ENCODE measurements at regions not wholly inside any gene's neighbourhood (a gene's known extent, or its start where the extent isn't known, plus 50 kb on each side); places are given as distances from the start of the nearest gene placed in this dataset.
"Not testable (repeated sequence)": the region's sequence is repeated elsewhere in the genome, so short reads cannot be mapped to it uniquely, and the experiment has no call there.

DNA sequence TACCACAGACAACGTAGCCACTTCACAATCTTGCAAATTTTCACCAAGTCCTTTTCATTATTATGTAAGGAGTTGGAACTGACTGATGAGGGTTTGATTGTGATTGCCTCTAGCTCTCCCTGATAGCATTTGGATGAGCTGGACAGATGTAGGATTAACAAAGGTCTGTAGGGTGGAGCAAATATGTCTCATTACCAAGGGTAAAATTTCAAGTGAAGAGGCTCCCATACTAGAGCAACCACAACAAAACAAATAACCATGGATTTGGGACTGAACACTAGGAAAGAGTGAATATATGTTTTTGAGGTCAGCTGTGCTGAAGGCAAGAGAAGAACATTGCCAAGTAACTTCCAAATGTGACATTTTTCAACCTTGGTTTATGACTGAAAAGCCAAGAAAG, 281.7 kb downstream of the NEBL start:
- DNase-seq, result no peak

DNA sequence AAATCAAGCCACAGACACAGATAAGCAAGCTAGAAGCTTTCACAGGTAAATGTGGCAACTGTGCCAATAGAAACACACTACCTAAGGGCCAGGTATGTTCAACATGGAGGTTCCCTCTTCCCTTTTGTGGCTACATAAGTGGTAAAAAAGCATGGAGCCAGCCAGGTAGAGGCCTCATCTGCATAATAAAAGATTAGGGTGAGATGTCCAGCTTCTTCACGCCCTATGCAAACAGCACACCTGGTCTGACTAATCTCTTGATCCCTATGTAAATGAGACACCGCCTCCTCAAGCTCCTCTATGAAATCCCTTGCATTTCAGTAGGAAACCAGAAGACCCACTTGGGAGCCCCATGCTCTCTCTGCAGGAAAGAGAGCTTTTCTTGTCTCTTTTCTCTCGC, 282.2 kb downstream of the NEBL start:
- no peak for DNase-seq

- DNase-seq, result no peak
Measured at GRCh38 chr10:20608503-20608902, 288.6 kb downstream of the NEBL start.

DNA sequence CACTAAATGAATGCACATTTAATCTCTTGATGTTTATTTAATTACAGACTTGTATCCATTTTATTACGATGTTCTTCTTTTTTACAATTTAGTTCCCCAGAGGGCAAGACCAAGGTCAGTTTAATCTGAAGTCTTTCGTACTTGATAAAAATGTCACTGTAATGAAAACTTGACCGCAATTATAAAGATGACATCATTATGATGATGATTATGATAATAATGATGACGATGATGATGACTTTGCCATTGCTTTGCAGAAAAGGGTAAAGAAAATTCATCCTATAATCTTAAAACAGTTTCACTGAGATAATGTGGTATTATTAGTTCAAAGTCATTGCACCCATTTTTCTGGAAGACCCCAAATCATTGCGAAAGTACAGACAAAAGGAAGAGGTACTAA, 290.1 kb downstream of the NEBL start:
- no peak for DNase-seq

DNA sequence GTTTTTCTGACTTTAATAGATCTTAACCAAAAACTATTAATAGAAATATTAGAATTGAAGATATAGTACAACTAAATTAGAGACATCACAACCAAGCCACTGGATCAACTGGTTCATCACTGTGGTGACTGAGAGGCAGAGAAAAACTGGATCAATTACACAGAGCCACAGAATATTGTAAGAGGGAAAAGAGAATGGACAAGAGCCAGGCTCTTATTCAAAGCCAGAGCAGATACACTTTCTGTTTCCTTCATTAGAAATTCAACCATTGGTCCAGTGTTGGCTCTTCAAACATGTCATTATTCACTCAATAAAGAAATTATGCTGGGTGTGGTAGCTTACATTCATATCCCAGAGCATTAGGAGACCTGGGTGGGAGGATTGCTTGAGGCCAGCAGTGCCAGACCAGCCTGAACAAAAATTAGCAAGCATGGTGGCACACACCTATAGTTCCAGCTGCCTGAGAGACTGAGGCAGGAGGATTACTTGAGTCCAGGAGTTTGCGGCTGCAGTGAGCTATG, 295.1 kb downstream of the NEBL start:
- DNase-seq, result no peak

DNA sequence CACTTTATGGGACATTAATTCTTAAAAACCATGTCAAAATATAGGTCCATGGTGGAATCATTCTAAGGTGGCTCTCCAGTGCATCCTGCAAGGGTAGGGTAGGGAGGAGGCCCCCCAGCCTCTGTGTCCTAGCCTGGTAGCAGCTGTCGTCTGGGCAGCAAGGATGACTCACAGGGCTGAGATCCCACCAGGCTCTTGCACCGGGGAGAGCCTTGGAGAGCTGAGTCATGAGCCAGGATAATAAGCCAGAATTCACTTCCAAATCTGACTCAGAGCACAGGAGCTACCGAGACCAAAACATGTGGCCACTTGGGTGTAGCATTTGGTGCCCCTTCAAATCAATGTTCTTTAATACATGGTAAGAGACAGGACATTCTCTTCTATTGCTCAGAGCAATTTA, 298.5 kb downstream of the NEBL start:
- no peak for DNase-seq

GRCh38 chr10:20596911-20597310, 300.2 kb downstream of the NEBL start:
- DNase-seq, result no peak

- no peak for DNase-seq
Measured at GRCh38 chr10:20596065-20596755, 300.9 kb downstream of the NEBL start.

GRCh38 chr10:20593649-20594048, 303.5 kb downstream of the NEBL start:
- no peak for DNase-seq

GRCh38 chr10:20582041-20582440, 315.1 kb downstream of the NEBL start:
- no peak for DNase-seq

- DNase-seq, result no peak
Measured at GRCh38 chr10:20573924-20574323, 323.2 kb downstream of the NEBL start.

GRCh38 chr10:20555990-20556389, 341.1 kb downstream of the NEBL start:
- DNase-seq, result not testable (repeated sequence)

- DNase-seq, result no peak
Measured at GRCh38 chr10:20552382-20552781, 344.7 kb downstream of the NEBL start.

DNA sequence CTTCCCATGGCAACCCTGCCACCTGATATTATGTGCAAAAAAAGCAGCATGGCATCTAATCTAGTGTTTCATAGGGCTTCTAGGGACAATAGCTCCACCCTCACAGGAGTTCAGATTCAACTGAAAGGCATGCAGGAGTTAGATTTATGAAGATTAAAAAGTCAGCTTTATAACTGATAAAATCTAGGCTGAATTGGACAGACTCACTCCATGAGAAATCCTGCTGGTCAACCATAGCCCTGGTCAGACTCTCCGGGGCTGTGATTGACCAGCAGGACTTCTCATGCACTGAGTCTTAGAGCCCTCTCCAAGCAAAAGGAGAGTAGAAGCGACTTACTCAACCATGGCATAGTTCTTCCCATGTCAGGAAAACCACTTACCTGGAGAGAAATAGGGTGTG, 345.4 kb downstream of the NEBL start:
- DNase-seq, result no peak

- no peak for DNase-seq
Measured at GRCh38 chr10:20535897-20536881, 360.9 kb downstream of the NEBL start.

GRCh38 chr10:20531241-20531883, 365.7 kb downstream of the NEBL start:
- DNase-seq, result not testable (repeated sequence)

- DNase-seq, result no peak
Measured at GRCh38 chr10:20521186-20521585, 375.9 kb downstream of the NEBL start.

GRCh38 chr10:20515654-20516053, 381.5 kb downstream of the NEBL start:
- DNase-seq, result no peak

DNA sequence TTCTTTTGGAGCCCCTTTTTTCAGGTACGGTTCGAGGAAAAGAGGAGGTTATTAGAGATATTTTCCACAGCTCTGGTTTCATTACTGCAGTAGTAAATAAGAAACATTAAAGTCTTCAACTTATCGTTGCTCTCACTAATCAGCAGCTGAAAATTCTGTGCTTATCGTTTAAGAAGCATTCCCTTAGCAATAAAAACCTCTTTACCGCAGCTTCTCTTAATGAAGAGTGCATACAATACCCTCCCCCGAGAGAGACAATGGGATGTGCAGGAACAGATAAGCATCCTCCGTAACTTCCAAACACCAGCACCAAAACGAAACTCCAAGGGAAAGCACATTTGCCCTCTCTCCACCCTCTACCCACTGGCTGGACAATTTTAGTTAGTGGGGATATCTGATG, 384.5 kb downstream of the NEBL start:
- DNase-seq, result no peak

DNA sequence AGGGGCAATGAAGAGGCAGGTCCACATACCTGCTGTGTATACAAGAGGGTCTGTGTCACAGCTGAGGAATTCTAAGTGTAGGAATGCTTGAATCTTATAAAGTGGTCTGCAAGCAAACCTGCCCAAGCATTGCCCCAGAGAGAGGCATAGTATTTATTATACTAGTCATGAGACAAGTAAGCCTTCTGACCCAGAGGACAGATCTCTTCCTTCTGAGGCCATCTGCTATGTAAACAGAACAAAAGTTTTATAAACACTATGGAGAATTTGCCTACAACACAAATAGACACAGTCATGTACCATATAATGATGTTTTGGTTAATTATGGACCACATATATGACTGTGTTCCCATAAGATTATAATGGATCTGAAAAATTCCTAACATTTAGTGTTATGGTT, 388.2 kb downstream of the NEBL start:
- DNase-seq, result no peak

- DNase-seq, result no peak
Measured at GRCh38 chr10:20502903-20503585, 394.1 kb downstream of the NEBL start.

- no peak for DNase-seq
Measured at GRCh38 chr10:20494474-20494873, 402.6 kb downstream of the NEBL start.

Measured in right lung (tissue), 2 donors.